ENCODE measurements at regions not wholly inside any gene's neighbourhood (a gene's known extent, or its start where the extent isn't known, plus 50 kb on each side); places are given as distances from the start of the nearest gene placed in this dataset.
"Not testable (repeated sequence)": the region's sequence is repeated elsewhere in the genome, so short reads cannot be mapped to it uniquely, and the experiment has no call there.

GRCh38 chr6:27532820-27533538, 60.1 kb upstream of the ZNF184 start:
- DNase-seq = no peak

GRCh38 chr6:27531772-27532459, 59.0 kb upstream of the ZNF184 start:
- no peak for DNase-seq

GRCh38 chr6:27529796-27530195, 56.9 kb upstream of the ZNF184 start:
- DNase-seq = not testable (repeated sequence)

GRCh38 chr6:27528714-27529113, 55.8 kb upstream of the ZNF184 start:
- no peak for DNase-seq
